ENCODE measurements at regions not wholly inside any gene's neighbourhood (a gene's known extent, or its start where the extent isn't known, plus 50 kb on each side); places are given as distances from the start of the nearest gene placed in this dataset.

- TF ChIP-seq, protein P1, sequence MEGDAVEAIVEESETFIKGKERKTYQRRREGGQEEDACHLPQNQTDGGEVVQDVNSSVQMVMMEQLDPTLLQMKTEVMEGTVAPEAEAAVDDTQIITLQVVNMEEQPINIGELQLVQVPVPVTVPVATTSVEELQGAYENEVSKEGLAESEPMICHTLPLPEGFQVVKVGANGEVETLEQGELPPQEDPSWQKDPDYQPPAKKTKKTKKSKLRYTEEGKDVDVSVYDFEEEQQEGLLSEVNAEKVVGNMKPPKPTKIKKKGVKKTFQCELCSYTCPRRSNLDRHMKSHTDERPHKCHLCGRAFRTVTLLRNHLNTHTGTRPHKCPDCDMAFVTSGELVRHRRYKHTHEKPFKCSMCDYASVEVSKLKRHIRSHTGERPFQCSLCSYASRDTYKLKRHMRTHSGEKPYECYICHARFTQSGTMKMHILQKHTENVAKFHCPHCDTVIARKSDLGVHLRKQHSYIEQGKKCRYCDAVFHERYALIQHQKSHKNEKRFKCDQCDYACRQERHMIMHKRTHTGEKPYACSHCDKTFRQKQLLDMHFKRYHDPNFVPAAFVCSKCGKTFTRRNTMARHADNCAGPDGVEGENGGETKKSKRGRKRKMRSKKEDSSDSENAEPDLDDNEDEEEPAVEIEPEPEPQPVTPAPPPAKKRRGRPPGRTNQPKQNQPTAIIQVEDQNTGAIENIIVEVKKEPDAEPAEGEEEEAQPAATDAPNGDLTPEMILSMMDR (IDR thresholded peaks at IDR 0.05), result no peak
- TF ChIP-seq POLR2A (IDR thresholded peaks at IDR 0.05) (no peak), EP300 (IDR thresholded peaks at IDR 0.05) (no peak), POLR2AphosphoS5 (IDR thresholded peaks at IDR 0.05) (no peak)
Observed at GRCh38 chr14:49206828-49207227, 379.4 kb downstream of the RPS29 start.

Measured in upper lobe of left lung (tissue), 4 donors.